COR-L47 (cell line): ENCODE measurements at regions not wholly inside any gene's neighbourhood (a gene's known extent, or its start where the extent isn't known, plus 50 kb on each side); places are given as distances from the start of the nearest gene placed in this dataset.
"Not testable (repeated sequence)": the region's sequence is repeated elsewhere in the genome, so short reads cannot be mapped to it uniquely, and the experiment has no call there.

Source experiments
- DNase-seq: peaks from one replicate; lab custom pipeline; 2025; lab: John Stamatoyannopoulos, UW

DNA sequence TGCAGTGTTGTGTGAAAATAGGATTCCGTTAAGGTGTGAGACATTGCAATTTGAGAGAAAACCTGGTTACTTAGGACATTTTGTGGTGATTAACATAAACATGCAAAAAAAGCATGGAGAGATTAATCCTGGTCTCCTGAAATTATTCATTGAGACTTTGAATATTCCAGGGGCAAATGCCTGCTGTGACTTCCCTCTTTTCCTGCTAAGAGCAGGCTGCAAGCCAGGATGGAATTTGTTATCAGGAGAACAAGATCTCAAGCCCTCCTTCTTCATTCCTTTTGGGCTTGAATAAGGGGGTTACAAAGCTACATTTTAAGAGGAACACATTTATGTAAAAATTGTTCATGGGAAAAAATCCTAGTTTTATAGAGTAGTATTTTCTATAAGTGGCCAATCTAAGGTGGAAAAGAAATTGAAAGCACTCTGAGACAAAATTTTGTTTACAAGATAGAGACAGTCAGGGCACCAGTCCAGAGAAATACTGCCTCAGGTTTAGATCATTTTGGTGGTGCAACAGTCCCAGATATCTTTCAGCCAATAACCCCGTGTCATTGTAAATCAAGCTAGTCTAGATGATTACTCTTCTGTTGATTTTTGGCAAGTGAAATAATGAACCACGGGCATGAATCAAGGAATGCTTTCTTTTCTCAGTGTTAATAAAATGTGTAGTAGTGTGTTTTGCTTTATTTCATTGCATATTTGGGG lies 1528.3 kb upstream of the AGA start:
- DNase-seq = no peak

DNA sequence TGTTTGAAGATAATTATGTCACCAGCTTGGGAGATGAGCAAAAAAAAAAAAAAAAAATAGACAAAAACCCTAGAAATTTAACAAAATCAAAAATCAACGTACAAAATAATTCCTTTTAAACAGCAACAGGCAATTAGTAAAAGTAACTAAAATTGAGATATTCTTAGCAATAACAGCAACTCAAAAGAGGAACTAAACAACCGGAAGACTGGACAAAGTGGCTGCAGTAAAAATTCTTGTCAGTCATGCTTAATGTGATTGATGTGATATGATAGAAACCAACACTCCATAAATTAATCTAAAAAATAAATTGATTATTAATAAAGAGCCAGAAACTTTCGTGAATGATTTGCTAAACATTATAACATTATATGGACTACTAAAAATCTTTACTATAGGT lies 1534.6 kb upstream of the AGA start:
- no peak for DNase-seq

DNA sequence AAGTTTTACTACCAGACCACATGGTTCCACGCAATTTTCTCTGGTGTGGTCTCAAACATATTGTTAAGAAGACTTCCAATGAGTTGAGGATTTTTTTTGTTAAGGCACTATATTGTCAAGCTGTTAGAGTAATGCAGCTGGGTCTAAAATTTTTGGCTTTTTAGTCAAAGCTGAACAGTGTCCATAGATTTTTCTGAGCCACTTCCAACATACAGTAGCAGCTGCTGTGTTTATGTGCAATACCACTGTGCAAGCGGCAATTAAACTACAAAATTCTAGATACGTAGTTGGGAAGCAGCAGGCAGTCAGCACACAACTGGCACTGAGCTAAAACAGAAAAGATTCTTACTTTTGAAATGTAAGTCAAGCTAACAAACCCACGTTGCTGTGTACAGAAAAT lies 1551.1 kb upstream of the AGA start:
- no peak for DNase-seq

DNA sequence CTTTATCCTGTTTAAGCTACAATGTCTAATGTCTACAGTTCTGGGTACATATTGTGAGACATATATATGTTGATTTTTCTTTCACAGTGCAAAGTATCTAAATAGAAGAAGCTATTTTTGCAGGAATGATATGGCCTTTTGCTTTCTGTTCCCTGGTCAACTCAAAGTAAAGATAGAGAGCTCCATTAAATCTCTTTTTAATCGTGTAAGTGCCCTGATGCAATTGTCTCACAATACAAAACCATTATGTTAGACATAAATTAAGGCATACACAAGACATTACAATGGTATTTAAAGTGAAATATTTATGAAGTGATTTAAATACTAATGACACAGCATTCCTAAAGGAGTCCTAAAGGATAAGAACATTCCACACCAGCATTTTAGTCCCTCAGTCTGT lies 1559.7 kb upstream of the AGA start:
- DNase-seq = no peak

DNA sequence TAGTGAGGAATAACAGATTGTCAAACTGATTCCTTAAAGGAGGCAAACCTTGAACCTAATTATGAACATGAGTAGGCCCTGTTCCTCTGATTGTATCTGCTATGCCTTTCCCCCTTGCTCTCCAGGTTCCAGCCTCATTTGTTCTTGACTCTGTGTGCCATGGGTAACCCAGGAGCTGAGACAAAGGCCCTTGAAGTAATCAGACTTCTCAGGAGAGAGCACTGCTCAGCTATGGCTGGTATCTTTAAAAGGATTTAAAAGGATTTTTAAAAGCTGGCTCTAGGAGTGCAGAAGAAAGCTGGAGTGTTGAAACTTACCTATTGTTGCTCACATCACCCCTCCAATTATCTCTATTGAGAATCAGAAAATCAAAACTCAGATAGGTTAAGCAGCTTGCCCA lies 1565.5 kb upstream of the AGA start:
- DNase-seq = no peak

DNA sequence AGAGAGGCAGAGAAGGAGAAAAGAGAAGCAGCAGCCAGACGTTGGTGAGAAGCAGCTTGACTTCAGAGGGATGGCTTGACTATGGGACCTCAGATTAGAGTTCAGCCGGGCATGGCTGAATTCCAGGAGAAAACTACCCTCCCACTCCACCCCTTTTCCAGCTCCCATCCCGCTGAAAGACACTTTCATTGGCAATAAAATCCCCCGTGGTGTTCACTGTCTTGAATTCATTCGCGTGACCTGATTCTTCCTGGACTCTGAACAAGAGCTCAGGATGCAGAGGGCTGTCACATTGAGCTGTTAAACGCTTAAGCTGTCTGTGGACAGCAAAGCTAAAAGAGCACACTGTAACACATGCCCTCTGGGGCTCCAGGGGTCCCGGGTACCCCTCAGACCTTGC lies 1575.3 kb upstream of the AGA start:
- DNase-seq = no peak

DNA sequence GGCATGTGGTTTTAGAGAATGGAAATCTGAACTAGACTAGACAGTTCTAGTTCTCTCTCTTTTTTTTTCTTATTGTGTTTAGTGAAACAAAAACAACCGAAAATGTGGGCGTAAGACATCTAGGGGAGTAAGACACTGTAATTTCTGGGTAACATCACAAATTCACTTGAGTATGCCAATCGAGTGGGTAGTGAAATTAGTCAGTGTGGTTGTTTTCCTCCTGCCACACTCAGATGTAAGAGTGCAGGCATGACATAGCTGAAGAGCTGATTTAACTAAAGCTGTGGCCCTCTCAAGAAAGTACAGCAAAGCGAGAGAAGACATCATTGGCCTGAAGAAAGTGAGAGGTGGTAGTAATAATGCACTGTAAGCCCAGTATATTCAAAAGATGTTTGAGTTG lies 1585.3 kb upstream of the AGA start:
- no peak for DNase-seq

DNA sequence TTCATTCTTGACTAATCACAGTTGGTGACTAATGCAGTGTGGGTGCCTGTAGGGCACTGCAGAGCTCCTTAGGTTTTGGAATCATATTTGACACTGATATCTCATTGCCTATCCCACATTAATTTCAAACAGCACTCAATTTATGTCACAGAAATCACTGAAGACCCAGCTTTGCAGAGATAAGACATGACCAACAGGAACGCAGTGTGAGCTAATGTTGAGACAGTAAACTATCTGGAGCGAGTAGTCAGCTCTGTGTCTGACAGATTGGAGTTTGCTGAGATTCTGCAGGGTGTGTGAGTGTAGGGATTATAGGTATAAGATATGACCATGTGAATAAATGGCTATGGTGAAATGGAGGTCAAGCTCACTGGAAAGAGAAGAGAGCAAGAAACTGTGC lies 1586.1 kb upstream of the AGA start:
- no peak for DNase-seq

DNA sequence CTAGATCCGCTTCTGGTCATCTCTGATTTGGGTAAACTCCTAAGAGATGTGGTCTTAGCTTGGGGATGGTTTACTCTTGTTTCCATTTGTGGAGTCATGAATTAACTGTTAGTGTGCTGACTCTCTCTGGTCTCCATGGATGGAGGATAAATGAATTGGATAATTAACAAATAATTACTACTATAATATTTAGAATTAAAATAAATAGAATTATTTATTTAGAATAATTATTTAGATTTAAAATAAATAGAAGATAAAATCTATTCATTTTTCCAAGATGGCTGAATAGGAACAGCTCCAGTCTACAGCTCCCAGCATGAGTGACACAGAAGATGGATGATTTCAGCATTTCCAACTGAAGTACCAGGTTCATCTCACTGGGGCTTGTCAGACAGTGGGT lies 1587.4 kb upstream of the AGA start:
- DNase-seq = no peak

DNA sequence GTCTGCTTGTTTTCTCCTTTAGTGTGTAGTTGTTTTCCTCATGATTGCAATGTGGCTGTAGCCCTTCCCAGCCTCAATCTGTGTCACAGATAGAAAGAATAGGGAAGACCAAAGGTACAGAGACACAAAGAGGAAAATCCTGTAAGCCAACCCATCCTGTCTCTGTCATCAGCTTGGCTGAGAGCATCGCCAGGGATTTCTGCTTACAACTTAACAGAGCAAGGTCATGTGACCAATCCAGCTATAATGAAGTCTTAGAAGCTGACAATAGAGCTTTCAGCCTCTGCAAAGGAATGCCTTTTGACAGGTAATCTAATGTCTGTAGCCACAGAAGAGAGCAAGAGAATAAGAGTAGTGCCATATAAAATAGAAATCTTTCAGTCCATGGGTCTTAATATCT lies 1598.0 kb upstream of the AGA start:
- no peak for DNase-seq

DNA sequence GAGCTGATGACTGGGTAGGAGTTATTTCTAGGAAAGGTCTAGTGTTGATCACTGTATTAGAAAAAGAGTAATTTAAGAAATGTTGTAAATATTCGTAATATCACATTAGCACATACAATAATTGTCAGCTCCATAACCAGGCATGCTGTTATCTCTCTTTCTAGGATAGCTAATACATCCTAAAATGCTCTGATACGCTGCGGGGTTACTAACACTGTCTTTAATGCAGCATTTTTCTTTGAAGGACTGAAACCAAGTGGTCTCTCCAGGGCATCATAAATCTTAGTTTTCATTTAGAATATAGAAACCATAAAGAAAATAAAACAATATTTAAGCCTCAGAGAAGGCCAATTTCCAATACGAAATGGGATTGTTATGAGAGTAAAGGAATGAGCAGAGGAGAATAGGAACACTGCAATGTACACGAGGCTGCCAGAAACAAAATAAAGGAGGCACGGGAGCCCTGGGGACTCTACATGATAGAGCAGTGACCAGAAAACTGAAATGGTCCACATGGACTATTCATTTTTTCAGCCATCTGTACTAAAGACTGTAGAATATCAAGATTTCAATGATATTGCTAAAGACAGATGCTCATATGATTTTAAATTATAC lies 1606.7 kb upstream of the AGA start:
- DNase-seq = no peak

DNA sequence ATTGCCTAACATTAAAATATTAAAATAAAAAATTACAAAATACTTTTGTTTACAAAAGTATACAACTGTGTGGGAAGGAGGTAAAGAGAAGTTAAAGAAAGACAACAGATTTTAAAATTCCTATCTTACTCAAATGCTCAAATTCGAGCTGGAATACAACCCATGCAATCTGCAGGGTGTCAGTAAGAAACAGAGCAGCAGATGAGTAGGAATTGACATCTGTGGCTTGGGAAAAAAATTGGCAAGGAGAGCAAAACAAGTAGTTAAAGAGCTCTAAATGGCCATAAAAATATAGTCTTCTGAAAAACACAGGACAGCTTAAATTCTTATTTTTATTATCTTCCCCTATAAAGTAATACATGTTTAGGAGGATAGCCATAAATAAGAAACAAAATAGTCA lies 1609.0 kb upstream of the AGA start:
- no peak for DNase-seq

DNA sequence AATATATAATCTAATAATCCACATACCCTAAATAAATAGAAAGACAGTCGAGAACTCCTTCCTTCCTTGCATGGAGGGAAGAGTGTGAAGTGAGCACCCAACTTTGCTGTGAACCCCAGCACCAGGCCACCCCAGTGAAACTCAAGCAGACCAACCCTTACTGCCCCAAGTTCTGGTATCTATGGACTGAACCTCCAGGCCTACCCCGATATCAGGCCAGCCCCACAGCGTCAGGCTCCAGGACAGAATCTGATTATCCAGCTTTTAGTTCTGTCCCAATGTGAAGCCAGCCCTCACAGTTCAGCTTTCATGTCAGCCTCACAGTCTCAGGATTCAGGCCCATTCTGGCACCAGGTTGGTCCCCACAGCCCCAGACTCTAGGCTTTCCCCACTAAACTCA lies 1617.2 kb upstream of the AGA start:
- DNase-seq = no peak

DNA sequence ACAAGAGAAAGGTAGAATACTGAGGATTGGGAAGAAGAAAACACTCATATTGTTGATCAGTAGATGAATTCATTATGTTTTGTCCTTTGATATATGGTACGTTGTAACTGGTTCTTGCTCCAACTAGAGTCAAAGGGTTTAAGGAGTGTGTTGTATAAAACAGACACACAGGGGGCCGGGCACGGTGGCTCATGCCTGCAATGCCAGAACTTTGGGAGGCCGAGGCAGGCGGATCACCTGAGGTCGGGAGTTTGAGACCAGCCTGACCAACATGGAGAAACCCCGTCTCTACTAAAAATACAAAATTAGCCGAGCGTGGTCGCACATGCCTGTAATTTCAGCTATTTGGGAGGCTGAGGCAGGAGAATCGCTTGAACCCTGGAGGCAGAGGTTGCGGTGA lies 1624.0 kb upstream of the AGA start:
- DNase-seq = not testable (repeated sequence)

DNA sequence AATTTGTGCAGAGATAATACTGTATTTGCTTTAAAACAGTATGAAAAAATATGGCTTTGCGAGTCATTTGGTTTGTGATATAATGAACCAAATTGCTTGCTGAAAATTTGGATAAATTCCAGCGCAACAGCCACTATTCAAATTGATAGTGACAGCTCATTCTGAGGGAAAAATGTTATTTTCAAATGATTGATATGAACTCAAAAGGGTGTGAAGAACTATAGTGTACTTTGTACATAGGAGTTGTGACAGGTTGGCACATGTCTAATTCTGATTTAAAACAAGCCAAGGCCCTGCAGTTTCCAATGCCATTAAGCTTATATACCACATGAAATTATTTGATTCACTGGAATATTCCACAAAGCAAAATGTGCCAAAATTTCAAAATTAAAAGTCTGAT lies 1628.9 kb upstream of the AGA start:
- no peak for DNase-seq

DNA sequence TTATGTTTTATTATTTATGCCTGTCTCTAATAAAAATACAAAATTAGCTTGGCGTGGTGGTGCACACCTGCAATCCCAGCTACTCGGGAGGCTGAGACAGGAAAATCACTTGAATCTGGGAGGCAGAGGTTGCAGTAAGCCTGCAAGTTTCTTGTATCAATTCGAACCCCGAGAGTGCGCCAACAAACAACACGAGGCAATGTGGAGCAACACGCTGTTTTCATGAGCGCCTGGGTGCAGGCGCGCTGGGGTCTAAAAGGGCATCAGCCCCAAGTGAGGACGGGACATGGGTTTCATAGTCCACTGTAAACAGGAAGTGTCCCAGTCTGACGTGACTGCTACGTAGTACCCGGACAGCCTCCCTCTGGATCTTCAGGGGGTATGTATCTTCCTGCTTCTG lies 1634.6 kb upstream of the AGA start:
- no peak for DNase-seq

DNA sequence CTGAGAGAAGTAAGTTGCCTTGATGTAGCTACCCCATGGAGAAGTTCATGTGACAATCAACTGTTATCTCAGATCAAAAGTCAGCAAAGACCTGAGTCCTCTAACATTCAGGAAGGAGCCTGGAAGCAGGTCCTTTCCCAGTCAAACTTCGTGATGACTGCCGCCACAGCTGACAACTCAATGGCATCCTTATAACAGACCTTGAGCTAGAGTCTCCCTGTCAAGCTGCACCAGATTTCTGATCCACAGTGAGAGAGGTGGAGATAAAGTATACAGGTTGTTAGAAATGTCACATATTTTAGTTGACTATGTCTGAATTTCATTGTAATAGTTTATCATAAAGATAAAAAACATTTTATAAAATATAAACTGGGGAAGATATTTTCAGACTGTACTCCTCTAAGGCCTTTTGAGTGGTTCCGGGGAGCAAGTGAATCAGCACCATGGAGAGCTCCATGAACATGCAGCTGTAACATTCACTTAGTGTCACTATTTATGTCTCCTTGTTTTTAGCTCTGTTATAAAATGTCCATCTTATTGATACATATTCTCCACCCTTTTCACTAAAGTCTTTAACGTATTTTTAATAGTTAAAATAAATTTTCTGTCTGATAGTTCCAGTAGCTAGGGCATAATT lies 1653.5 kb upstream of the AGA start:
- DNase-seq = no peak

DNA sequence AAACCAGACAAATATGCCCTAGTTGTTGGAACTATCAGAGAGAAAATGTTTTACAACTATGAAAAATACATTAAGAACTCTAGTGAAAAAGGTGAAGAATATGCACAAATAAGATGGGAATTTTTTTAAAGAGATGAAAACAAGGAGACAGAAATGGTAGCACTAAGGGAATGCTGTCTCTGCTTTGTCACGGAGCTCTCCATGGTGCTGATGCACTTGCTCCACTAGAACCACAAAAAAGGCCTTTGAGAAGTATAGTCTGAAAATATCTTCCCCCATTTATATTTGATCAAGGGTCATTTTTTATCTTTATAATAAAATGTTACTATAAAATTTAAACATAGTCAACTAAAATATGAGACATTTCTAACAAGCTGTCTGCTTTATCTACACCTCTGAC lies 1655.5 kb upstream of the AGA start:
- no peak for DNase-seq

DNA sequence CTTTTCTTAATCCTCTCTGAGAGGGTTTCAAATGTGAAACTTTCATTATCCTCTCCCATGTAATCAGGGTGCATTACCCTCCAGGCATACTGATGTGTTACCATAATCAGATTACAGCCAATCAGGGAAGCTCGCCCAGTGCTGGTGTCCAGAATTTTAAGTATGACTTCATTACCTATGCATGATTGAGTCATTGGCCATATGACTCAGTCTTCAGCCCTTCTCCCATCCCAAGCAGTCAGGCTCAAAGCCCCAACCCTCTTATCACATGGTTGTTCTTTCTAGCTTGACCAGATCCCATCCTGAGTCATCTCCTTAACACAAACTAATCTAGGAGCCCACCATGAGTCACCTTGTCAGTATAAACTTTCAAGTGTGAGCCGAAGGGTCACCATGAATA lies 1668.1 kb upstream of the AGA start:
- DNase-seq = no peak

DNA sequence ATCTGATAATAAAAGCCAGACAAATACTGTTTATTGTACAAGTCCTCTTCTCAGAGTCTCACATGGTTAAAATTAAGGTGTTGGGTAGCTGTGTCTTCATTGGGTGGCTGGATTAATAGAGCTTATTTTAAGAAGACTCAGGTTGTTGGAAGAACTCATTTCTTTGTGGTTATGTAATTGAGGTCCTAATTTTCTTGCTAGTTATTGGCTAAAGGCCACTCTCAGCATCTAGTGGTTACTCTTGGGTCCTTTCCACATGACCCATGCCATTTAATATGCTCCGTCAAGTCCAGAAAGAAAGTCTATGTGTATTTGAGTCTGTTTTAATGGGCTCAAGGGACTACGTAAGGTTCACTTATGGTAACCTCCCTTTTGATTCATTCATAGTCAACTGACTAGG lies 1668.6 kb upstream of the AGA start:
- DNase-seq = no peak

DNA sequence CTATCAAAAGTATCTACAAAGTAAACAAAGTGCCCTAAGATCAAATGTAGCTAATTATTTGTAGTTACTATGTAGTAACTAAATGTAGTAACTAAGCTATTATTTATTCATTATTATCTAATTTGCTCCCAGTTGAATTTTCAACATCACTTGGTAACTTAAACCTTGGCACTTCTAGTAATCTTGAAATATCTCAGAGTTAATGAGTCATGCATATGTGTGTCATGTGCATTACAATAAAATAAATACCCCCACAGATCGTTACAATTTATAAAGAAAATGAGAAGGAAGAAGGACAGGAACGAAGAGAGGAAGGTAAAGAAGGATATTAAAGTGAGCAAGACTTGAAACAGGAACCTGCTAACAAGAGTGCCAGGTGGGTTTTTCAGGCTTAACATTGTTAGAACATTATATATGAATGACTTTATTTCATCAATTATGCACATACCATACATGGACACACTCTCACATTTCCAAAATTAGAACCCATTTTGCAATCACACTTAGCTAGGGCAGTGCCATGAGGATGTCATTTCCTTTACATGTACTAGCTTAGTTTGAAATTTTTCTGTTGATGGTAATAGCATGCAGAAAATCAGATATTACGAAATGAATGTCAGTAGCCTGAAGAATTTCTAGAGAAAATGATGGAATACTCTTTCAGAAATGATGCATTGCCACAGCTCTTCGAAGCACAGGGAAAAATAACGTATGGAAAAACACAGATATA lies 1670.4 kb upstream of the AGA start:
- DNase-seq = no peak

DNA sequence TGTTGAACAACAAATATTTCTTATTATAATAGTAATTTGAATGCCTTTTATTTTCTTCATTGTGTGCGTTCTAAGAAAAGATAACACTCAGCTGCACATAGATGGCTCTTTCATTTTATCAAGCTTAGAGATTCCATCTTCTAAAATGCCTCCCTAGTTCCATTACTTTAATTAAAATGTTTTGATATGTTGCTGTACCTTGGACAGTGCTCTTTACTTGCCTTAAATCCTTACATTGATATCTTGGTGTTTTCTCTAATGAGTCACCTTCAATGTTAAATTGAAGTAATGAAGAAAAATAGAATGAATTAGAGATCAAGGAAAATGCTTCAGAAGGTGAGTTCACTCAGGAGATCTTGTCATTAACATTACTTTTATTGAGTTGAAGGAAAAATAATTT lies 1672.4 kb upstream of the AGA start:
- DNase-seq = no peak

DNA sequence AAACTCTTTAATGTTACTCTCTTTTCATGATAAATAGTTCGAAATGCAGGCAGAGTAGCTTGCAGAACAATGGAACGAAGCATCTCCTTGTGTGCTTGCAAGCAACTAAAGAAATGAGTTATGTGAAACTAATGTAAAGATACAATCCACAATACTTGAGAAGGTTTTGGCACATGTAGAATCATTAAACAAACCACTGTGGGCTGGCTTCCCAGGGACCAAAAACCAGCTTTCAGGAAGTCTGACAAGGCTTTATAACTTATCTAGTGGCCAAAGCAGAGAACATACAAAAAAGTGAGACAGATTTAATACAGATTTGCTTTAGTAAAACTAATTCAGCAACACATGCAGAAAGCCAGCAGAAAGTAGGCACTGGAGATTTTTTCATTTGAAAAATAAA lies 1673.8 kb upstream of the AGA start:
- no peak for DNase-seq
